ENCODE measurements at regions not wholly inside any gene's neighbourhood (a gene's known extent, or its start where the extent isn't known, plus 50 kb on each side); places are given as distances from the start of the nearest gene placed in this dataset.
"Not testable (repeated sequence)": the region's sequence is repeated elsewhere in the genome, so short reads cannot be mapped to it uniquely, and the experiment has no call there.

DNA sequence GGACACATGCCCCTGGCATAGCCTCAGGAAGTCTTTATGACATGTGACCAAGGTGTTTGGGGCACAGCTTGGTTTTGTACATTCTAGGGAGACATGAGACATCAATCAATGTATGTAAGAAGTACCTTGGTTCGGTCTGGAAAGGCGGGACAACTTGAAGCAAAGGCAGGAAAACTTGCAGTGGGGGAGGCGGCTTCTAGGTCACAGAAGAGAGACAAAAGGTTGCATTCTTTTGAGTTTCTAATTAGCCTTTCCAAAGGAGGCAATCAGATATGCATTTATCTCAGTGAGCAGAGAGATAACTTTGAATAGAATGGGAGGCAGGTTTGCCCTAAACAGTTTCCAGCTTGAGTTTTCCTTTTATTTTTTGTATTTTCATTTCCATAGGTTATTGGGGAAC lies 113.8 kb upstream of the SEC22B start:
- not testable (repeated sequence) for H3K36me3 Mint-ChIP-seq (ENCODE audit: low read depth); H3K4me3 Mint-ChIP-seq; H3K27me3 Mint-ChIP-seq; H3K27ac Mint-ChIP-seq; ATAC-seq; H3K4me1 Mint-ChIP-seq; H3K9me3 Mint-ChIP-seq; DNase-seq

DNA sequence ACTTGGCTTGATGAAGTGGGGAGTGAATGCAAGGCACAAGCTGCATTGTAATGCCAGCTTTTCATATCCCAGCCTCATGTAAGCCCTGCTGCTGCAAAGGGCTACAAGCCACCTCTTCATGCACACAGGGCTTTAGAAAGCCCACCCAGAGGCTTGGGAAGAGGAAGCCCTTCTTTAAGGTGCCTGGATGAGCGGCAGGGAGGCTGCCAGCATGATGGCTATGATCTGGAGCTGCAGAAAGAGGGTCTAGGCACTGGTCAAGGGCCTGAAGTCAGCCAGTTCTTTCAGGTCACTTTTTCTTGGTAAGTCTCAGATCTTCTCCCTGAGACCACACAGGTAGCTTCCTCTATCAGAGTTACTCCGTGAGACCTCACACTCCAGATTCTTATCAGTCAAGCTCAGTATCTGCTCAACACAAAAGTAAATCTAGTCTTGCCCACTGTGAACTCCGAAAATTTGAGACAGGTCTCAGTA lies 113.3 kb upstream of the SEC22B start:
- not testable (repeated sequence) for H3K4me3 Mint-ChIP-seq; H3K27ac Mint-ChIP-seq; H3K27me3 Mint-ChIP-seq; DNase-seq; H3K36me3 Mint-ChIP-seq (ENCODE audit: low read depth); H3K9me3 Mint-ChIP-seq; H3K4me1 Mint-ChIP-seq
- peak; percentile 21 for ATAC-seq

GRCh38 chr1:120288814-120289600 lies 112.7 kb upstream of the SEC22B start:
- not testable (repeated sequence) for DNase-seq; H3K4me3 Mint-ChIP-seq; H3K27me3 Mint-ChIP-seq; H3K9me3 Mint-ChIP-seq; H3K36me3 Mint-ChIP-seq (ENCODE audit: low read depth); H3K4me1 Mint-ChIP-seq; H3K27ac Mint-ChIP-seq
- peak; percentile 65 for ATAC-seq

GRCh38 chr1:120288167-120288566 lies 111.8 kb upstream of the SEC22B start:
- not testable (repeated sequence) for H3K36me3 Mint-ChIP-seq (ENCODE audit: low read depth); H3K9me3 Mint-ChIP-seq; H3K27me3 Mint-ChIP-seq; DNase-seq; H3K4me3 Mint-ChIP-seq; H3K27ac Mint-ChIP-seq; H3K4me1 Mint-ChIP-seq
- ATAC-seq: peak; percentile 75

- H3K4me3 Mint-ChIP-seq; ATAC-seq; H3K36me3 Mint-ChIP-seq (ENCODE audit: low read depth); H3K27ac Mint-ChIP-seq; H3K27me3 Mint-ChIP-seq; H3K9me3 Mint-ChIP-seq; DNase-seq; H3K4me1 Mint-ChIP-seq: not testable (repeated sequence)
These were observed 106.6 kb upstream of the SEC22B start for GRCh38 chr1:120282744-120283464.

DNA sequence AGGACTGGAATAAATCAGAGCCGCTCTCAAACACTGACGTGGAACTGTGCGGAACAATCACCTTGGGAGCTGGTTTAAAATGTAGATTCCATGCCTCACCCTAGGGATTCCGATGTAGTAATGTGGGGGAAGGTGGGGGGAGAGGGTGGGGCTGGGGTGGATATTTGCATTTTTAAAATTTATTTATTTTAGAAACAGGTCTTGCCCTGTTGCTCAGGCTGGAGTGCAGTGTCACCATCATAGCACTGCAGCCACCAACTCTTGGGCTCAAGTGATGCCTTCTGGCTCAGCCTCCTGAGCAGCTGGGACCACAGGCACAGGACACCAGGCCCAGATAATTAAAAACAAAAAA lies 101.9 kb upstream of the SEC22B start:
- H3K36me3 Mint-ChIP-seq (ENCODE audit: low read depth); H3K27me3 Mint-ChIP-seq; H3K27ac Mint-ChIP-seq; ATAC-seq; H3K4me1 Mint-ChIP-seq; H3K4me3 Mint-ChIP-seq; H3K9me3 Mint-ChIP-seq; DNase-seq: not testable (repeated sequence)

- H3K9me3 Mint-ChIP-seq; H3K27ac Mint-ChIP-seq; DNase-seq; H3K36me3 Mint-ChIP-seq (ENCODE audit: low read depth); H3K4me1 Mint-ChIP-seq; H3K4me3 Mint-ChIP-seq; ATAC-seq; H3K27me3 Mint-ChIP-seq: not testable (repeated sequence)
These were observed 101.3 kb upstream of the SEC22B start for GRCh38 chr1:120277428-120278258.

- H3K9me3 Mint-ChIP-seq; H3K27ac Mint-ChIP-seq; H3K27me3 Mint-ChIP-seq; DNase-seq; ATAC-seq; H3K4me1 Mint-ChIP-seq; H3K36me3 Mint-ChIP-seq (ENCODE audit: low read depth); H3K4me3 Mint-ChIP-seq: not testable (repeated sequence)
These were observed 100.4 kb upstream of the SEC22B start for GRCh38 chr1:120276710-120277109.

GRCh38 chr1:120274438-120274837 lies 98.1 kb upstream of the SEC22B start:
- H3K36me3 Mint-ChIP-seq (ENCODE audit: low read depth); H3K9me3 Mint-ChIP-seq; H3K27ac Mint-ChIP-seq; H3K27me3 Mint-ChIP-seq; H3K4me1 Mint-ChIP-seq; DNase-seq; H3K4me3 Mint-ChIP-seq; ATAC-seq: not testable (repeated sequence)

GRCh38 chr1:120273363-120273762 lies 97.0 kb upstream of the SEC22B start:
- H3K4me3 Mint-ChIP-seq; H3K27ac Mint-ChIP-seq; H3K4me1 Mint-ChIP-seq; H3K9me3 Mint-ChIP-seq; H3K27me3 Mint-ChIP-seq; DNase-seq; H3K36me3 Mint-ChIP-seq (ENCODE audit: low read depth); ATAC-seq: not testable (repeated sequence)

GRCh38 chr1:120272242-120272641 lies 95.9 kb upstream of the SEC22B start:
- H3K27me3 Mint-ChIP-seq; H3K4me3 Mint-ChIP-seq; H3K9me3 Mint-ChIP-seq; H3K36me3 Mint-ChIP-seq (ENCODE audit: low read depth); H3K27ac Mint-ChIP-seq; ATAC-seq; H3K4me1 Mint-ChIP-seq; DNase-seq: not testable (repeated sequence)

- H3K4me1 Mint-ChIP-seq; ATAC-seq; H3K36me3 Mint-ChIP-seq (ENCODE audit: low read depth); H3K4me3 Mint-ChIP-seq; H3K9me3 Mint-ChIP-seq; DNase-seq; H3K27ac Mint-ChIP-seq; H3K27me3 Mint-ChIP-seq: not testable (repeated sequence)
These were observed 95.4 kb upstream of the SEC22B start for GRCh38 chr1:120271561-120272221.

GRCh38 chr1:120267894-120268551 lies 91.7 kb upstream of the SEC22B start:
- not testable (repeated sequence) for H3K4me3 Mint-ChIP-seq; H3K9me3 Mint-ChIP-seq; H3K36me3 Mint-ChIP-seq (ENCODE audit: low read depth); H3K27ac Mint-ChIP-seq; DNase-seq; ATAC-seq; H3K27me3 Mint-ChIP-seq; H3K4me1 Mint-ChIP-seq

- H3K4me3 Mint-ChIP-seq; H3K4me1 Mint-ChIP-seq; H3K27me3 Mint-ChIP-seq; H3K27ac Mint-ChIP-seq; ATAC-seq; H3K36me3 Mint-ChIP-seq (ENCODE audit: low read depth); DNase-seq; H3K9me3 Mint-ChIP-seq: not testable (repeated sequence)
These were observed 88.2 kb upstream of the SEC22B start for GRCh38 chr1:120264564-120264963.

Measured in activated naive CD8-positive, alpha-beta T cell treated with anti-CD3 and anti-CD28 coated beads, Interleukin-2, amount 50 U/mL, for 24 hours (primary cell).